ENCODE measurements at regions not wholly inside any gene's neighbourhood (a gene's known extent, or its start where the extent isn't known, plus 50 kb on each side); places are given as distances from the start of the nearest gene placed in this dataset.

DNA sequence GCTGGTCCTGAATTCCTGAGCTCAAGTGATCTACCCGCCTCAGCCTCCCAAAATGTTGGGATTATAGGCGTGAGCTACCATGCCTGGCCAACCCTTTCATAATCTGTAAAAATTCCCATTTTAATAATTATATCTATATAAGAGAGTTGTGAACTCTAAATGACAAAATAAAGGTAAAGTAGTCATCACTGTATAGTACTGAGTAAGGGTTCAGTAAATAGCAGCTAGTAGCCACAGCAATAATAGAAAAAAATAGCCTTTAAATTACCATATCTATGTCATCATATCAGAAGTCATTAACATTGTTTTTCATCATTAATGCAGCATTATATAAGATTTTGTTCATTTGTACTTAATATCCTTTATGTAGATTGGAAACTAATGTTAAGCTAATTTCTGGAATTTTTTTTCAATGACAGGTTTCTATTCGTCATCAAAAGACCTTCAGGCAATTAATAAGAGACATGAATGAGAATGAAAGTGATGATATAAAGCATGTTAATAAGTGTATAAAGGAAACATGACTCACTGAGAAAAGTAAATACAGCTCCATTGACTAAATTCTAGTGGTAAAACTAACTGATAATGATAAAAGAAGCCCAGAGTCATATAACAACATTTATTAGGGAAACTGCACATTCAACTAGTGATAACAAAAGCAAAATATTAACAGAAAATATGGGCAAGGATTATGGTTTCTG, 85.9 kb upstream of the UGT8 start:
- no peak overlapping the region for H3K4me3 ChIP-seq (ENCODE audit: control insufficient read depth, low read depth, low read length)
- DNase-seq (ENCODE audit: low read depth) = no peak
- TF ChIP-seq, protein P1, sequence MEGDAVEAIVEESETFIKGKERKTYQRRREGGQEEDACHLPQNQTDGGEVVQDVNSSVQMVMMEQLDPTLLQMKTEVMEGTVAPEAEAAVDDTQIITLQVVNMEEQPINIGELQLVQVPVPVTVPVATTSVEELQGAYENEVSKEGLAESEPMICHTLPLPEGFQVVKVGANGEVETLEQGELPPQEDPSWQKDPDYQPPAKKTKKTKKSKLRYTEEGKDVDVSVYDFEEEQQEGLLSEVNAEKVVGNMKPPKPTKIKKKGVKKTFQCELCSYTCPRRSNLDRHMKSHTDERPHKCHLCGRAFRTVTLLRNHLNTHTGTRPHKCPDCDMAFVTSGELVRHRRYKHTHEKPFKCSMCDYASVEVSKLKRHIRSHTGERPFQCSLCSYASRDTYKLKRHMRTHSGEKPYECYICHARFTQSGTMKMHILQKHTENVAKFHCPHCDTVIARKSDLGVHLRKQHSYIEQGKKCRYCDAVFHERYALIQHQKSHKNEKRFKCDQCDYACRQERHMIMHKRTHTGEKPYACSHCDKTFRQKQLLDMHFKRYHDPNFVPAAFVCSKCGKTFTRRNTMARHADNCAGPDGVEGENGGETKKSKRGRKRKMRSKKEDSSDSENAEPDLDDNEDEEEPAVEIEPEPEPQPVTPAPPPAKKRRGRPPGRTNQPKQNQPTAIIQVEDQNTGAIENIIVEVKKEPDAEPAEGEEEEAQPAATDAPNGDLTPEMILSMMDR (conservative IDR thresholded peaks at IDR 0.05; ENCODE audit: control insufficient read depth, insufficient read depth, low read depth, low read length) = no peak

DNA sequence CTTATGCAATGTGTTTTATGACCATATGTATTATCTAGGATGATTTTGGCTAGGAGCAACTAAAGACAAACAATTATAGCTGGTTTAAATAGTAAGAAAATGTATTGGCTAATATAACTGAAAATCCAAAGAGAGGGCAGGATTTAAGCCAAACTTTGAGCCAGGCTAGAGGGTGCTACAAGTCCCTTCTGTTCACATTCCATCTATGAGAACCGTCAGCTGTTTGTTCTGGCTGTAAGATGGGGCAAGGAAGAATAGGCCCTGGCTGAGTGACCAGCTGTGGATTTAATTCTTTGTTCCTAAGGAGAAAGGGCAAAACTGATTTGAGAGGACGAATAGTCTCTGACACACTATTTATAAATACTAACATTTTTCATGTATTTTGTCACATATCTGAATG, 79.2 kb upstream of the UGT8 start:
- H3K4me3 ChIP-seq (ENCODE audit: control insufficient read depth, low read depth, low read length) = no peak overlapping the region
- DNase-seq (ENCODE audit: low read depth) = no peak
- TF ChIP-seq, protein P1 (conservative IDR thresholded peaks at IDR 0.05; ENCODE audit: control insufficient read depth, insufficient read depth, low read depth, low read length) = no peak

DNA sequence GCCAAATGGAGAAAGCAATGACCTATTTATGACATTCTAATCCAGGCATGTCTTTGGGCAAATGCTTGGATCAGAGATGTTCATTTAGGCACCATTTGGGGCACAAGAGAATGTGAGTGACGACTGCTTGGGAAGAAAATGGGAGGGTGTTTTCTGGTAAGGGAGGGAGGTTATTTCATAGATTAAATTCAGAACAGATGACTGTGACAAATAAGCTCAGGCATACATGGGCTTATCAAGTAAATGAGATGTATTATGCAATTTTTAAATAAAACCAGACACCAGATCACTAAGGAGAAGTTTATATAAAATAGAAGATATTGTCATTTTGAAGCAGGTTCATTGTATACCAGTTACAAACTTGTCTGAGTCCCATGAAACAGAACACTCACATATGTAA, 71.4 kb upstream of the UGT8 start:
- no peak for DNase-seq (ENCODE audit: low read depth)
- TF ChIP-seq, protein P1 (conservative IDR thresholded peaks at IDR 0.05; ENCODE audit: control insufficient read depth, insufficient read depth, low read depth, low read length) = no peak
- H3K4me3 ChIP-seq (ENCODE audit: control insufficient read depth, low read depth, low read length) = no peak overlapping the region

DNA sequence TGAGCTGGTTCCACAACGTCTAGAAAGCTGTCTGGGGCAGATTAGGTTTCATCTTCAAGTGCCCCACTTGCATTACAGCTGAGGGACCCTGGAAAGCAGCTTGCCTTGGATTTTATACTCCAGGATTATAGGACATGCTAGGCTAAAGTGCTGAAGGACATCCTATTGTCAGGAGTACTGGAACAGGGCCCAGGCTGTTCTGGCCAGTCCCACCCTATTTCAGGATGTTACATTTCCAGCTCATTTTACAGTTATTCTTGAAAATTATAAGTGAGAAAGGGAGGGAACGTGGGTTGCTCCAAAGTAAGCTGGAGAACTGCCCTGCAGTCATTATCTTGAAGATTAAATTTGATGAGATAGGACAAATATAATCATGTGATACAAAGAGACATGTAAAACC, 71.0 kb upstream of the UGT8 start:
- TF ChIP-seq, protein P1 (conservative IDR thresholded peaks at IDR 0.05; ENCODE audit: control insufficient read depth, insufficient read depth, low read depth, low read length) = no peak
- H3K4me3 ChIP-seq (ENCODE audit: control insufficient read depth, low read depth, low read length) = no peak overlapping the region
- no peak for DNase-seq (ENCODE audit: low read depth)

DNA sequence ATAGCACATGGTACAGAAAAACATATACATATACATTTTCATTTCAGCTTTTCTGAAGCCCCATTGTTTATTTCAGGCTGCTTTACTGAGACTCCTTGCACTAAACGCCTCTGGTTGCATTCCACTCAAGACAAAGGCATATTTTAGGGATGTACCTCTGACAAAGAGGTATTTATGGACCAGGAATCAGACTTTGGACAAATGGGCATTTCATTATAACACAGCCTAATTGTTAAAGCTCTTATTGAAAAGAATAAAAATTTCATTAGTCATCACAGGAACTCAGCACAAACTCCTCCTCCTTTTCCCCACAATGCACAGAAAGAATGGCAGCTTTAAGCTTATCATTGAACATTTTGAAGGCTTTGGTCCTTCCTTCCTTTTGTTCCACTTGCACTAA, 62.9 kb upstream of the UGT8 start:
- DNase-seq (ENCODE audit: low read depth) = no peak
- H3K4me3 ChIP-seq (ENCODE audit: control insufficient read depth, low read depth, low read length) = no peak overlapping the region
- TF ChIP-seq, protein P1 (conservative IDR thresholded peaks at IDR 0.05; ENCODE audit: control insufficient read depth, insufficient read depth, low read depth, low read length) = no peak

DNA sequence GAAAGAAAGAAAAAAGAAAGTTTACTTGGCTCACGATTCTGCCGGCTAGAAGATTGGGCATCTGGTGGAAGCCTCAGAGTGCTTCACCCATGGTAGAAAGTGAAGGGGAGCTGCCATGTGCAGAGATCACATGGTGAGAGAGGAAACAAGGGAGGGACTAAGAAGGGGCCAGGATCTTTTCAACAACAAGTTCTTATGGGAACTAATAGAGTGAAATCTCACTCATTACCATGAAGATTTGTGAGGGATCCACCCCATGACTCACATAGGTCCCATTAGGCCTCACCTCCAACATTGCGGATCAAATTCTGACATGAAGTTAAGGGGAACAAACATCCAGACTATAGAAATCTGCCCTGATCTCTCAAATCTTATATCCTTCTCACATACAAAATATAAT, 61.3 kb upstream of the UGT8 start:
- TF ChIP-seq, protein P1 (conservative IDR thresholded peaks at IDR 0.05; ENCODE audit: control insufficient read depth, insufficient read depth, low read depth, low read length) = no peak
- no peak for DNase-seq (ENCODE audit: low read depth)
- H3K4me3 ChIP-seq (ENCODE audit: control insufficient read depth, low read depth, low read length) = no peak overlapping the region

Measured in fibroblast of mammary gland (primary cell).